Suprapubic skin (tissue), 4 donors: ENCODE measurements at regions not wholly inside any gene's neighbourhood (a gene's known extent, or its start where the extent isn't known, plus 50 kb on each side); places are given as distances from the start of the nearest gene placed in this dataset.

ENCODE experiments used
- EP300 ChIP-seq: sonication (generic); formaldehyde crosslinking; IDR thresholded peaks from one replicate; pipeline ENCODE4 v1.6.1; 2017; ENCODE audit warnings: antibody characterized with exemption
- POLR2A ChIP-seq, 2 donors: fragments of 450-650 bp; IDR thresholded peaks; one replicate each; pipeline ENCODE4 v1.6.1; 2017; ENCODE audit warnings: antibody characterized with exemption in 2 of 2, mild to moderate bottlenecking in 2 of 2, moderate library complexity in 2 of 2
- POLR2AphosphoS5 ChIP-seq, 3 donors: sonication (generic); formaldehyde crosslinking; IDR thresholded peaks; one replicate each; pipeline ENCODE4 v1.6.1; 2017; ENCODE audit warnings: antibody characterized with exemption in 3 of 3
- TF ChIP-seq, protein P1 (sequence below), 2 donors: fragments of 200-600 bp in 1 of 2; fragments of 450-650 bp in 1 of 2; sonication (generic) in 1 of 2; IDR thresholded peaks; one replicate each; pipeline ENCODE4 v1.5.1; 2016 to 2019; ENCODE audit warnings: antibody characterized with exemption in 2 of 2, mild to moderate bottlenecking in 1 of 2, moderate library complexity in 1 of 2

DNA sequence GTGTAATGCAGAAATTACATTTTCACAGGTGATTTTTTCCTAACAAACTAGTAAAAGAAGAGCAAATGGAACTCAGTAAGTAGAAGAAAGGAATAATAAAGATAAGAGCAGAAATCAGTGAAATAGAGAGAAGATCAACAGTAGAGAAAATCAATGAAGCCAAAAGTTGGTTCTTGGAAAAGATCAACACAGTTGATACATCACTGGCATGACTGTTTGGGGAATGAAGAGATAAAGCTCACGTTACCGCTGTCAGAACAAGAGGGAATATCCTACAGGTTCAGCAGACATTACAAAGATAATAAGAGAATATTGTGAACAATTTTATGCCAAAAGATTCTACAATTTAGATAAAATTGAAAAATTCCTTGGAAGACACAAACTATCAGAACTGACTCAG, 146.4 kb downstream of the ACTR3B start:
- TF ChIP-seq, protein P1, sequence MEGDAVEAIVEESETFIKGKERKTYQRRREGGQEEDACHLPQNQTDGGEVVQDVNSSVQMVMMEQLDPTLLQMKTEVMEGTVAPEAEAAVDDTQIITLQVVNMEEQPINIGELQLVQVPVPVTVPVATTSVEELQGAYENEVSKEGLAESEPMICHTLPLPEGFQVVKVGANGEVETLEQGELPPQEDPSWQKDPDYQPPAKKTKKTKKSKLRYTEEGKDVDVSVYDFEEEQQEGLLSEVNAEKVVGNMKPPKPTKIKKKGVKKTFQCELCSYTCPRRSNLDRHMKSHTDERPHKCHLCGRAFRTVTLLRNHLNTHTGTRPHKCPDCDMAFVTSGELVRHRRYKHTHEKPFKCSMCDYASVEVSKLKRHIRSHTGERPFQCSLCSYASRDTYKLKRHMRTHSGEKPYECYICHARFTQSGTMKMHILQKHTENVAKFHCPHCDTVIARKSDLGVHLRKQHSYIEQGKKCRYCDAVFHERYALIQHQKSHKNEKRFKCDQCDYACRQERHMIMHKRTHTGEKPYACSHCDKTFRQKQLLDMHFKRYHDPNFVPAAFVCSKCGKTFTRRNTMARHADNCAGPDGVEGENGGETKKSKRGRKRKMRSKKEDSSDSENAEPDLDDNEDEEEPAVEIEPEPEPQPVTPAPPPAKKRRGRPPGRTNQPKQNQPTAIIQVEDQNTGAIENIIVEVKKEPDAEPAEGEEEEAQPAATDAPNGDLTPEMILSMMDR (IDR thresholded peaks at IDR 0.05) = no peak
- TF ChIP-seq POLR2A (IDR thresholded peaks at IDR 0.05) (no peak), POLR2AphosphoS5 (IDR thresholded peaks at IDR 0.05) (no peak), EP300 (no peak)
